GM12878 (cell line): ENCODE measurements at regions not wholly inside any gene's neighbourhood (a gene's known extent, or its start where the extent isn't known, plus 50 kb on each side); places are given as distances from the start of the nearest gene placed in this dataset.

Source experiments
- ATAC-seq: fragments of 200-7000 bp; cut with Tn5 transposase; 3 replicates; pipeline ENCODE4 v1.9.1; 2020; ENCODE audit warnings: mild to moderate bottlenecking, moderate library complexity
- BruUV-seq: library from RNA; stranded (reverse); fragments of 400-500 nt; replicated peaks from 2 replicates; lab custom pipeline; 2021; lab: Mats Ljungman, UMichigan
- CTCF ChIA-PET: fragments of 300-600 bp; sonication (Branson Sonifier 250); formaldehyde crosslinking; extraction: SDS; loops from one replicate; lab custom pipeline; 2021; ENCODE audit warnings: inconsistent platforms; lab: Yijun Ruan, JAX
- POLR2A ChIA-PET: fragments of 350-600 bp; formaldehyde crosslinking; extraction: SDS; loops from one replicate; lab custom pipeline; 2021; ENCODE audit warnings: inconsistent platforms; lab: Charles Lee
- RAD21 ChIA-PET: fragments of 300-600 bp; sonication (Branson Sonifier 250); formaldehyde crosslinking; loops from one replicate; lab custom pipeline; 2023; ENCODE audit warnings: antibody characterized with exemption; ENCODE audit not compliant: unreplicated experiment; lab: Charles Lee
- SMC1A ChIA-PET: fragments of 300-600 bp; sonication (Branson Sonifier 250); formaldehyde crosslinking; loops from one replicate; lab custom pipeline; 2023; ENCODE audit not compliant: unreplicated experiment, uncharacterized antibody; lab: Charles Lee
- DNase-seq: peaks from one replicate; pipeline ENCODE4 v3.0.0-alpha.2; 2011; ENCODE audit warnings: low read depth, low spot score
- FAIRE-seq: peaks from 3 replicates; lab custom pipeline; 2011; peaks lifted over from hg19 to GRCh38; lab: Jason Lieb, UNC
- H2AFZ ChIP-seq: 2 replicates; pipeline ENCODE4 v1.6.0; 2011; ENCODE audit warnings: low read depth, low read length, control low read depth; ENCODE audit not compliant: control insufficient read depth
- H3K27ac ChIP-seq: 2 replicates; pipeline ENCODE4 v1.5.1; 2011; ENCODE audit warnings: control low read depth; ENCODE audit not compliant: control insufficient read depth, insufficient read depth
- H3K27me3 ChIP-seq, 2 experiments: replicated peaks in 1 of 2; 2 replicates each; pipeline versions ENCODE4 v1.6.0 to v1.6.1; 2011; ENCODE audit warnings: low read length in 1 of 2; ENCODE audit not compliant: control insufficient read depth in 2 of 2, insufficient read depth in 2 of 2
- H3K36me3 ChIP-seq, 2 experiments: 2 replicates each; pipeline ENCODE4 v1.5.1; 2011; ENCODE audit warnings: low read length in 1 of 2; ENCODE audit not compliant: control insufficient read depth in 2 of 2, insufficient read depth in 2 of 2
- H3K4me1 ChIP-seq: 2 replicates; pipeline ENCODE4 v1.6.1; 2011; ENCODE audit warnings: mild to moderate bottlenecking, low read length, moderate library complexity, mixed read lengths; ENCODE audit not compliant: control insufficient read depth, insufficient read depth
- H3K4me2 ChIP-seq: 2 replicates; pipeline ENCODE4 v1.6.0; 2011; ENCODE audit warnings: control low read depth; ENCODE audit not compliant: control insufficient read depth, insufficient read depth
- H3K4me3 ChIP-seq: fragments of 200-600 bp; sonication (generic); 2 replicates; pipeline ENCODE4 v1.5.1; 2016
- H3K79me2 ChIP-seq: 2 replicates; pipeline ENCODE4 v1.6.0; 2011; ENCODE audit warnings: low read length; ENCODE audit not compliant: control insufficient read depth, insufficient read depth
- H3K9ac ChIP-seq: 2 replicates; pipeline ENCODE4 v1.8.0; 2011; ENCODE audit warnings: low read length, control low read depth, mixed read lengths; ENCODE audit not compliant: control insufficient read depth, insufficient read depth
- H3K9me3 ChIP-seq: replicated peaks from 3 replicates; pipeline ENCODE4 v1.5.1; 2011; ENCODE audit warnings: mild to moderate bottlenecking, low read length; ENCODE audit not compliant: control insufficient read depth, insufficient read depth
- H4K20me1 ChIP-seq: 2 replicates; pipeline ENCODE4 v1.6.0; 2011; ENCODE audit not compliant: control insufficient read depth, insufficient read depth
- BCL11A ChIP-seq: IDR thresholded peaks from 2 replicates; pipeline ENCODE4 v1.6.1; 2011; ENCODE audit warnings: low read depth, low read length
- CBFB ChIP-seq: IDR thresholded peaks from 2 replicates; pipeline ENCODE4 v1.6.1; 2016; ENCODE audit warnings: antibody characterized with exemption, low read depth
- JUND ChIP-seq: IDR thresholded peaks from 2 replicates; pipeline ENCODE4 v1.6.1; 2012; ENCODE audit warnings: low read depth, mild to moderate bottlenecking, low read length, improper control_type of control experiment, moderate library complexity
- MEF2B ChIP-seq: fragments of 450-650 bp; IDR thresholded peaks from 2 replicates; pipeline ENCODE4 v1.6.1; 2018; ENCODE audit warnings: mild to moderate bottlenecking, moderate library complexity; ENCODE audit not compliant: partially characterized antibody, poor library complexity, severe bottlenecking
- MTA2 ChIP-seq: fragments of 450-650 bp; IDR thresholded peaks from 2 replicates; pipeline ENCODE4 v1.6.1; 2016; ENCODE audit warnings: low read depth, mild to moderate bottlenecking, moderate library complexity
- MYC ChIP-seq: IDR thresholded peaks from 2 replicates; pipeline ENCODE4 v1.6.1; 2011; ENCODE audit warnings: mild to moderate bottlenecking, low read length, moderate library complexity, inconsistent platforms; ENCODE audit not compliant: insufficient read depth, insufficient replicate concordance, insufficient read length, severe bottlenecking
- NFYB ChIP-seq: IDR thresholded peaks from 2 replicates; pipeline ENCODE4 v1.6.1; 2011; ENCODE audit warnings: low read depth, mild to moderate bottlenecking, low read length, improper control_type of control experiment, moderate library complexity; ENCODE audit not compliant: insufficient read depth
- PAX8 ChIP-seq: fragments of 450-650 bp; IDR thresholded peaks from 2 replicates; pipeline ENCODE4 v1.6.1; 2017; ENCODE audit warnings: mild to moderate bottlenecking, moderate library complexity
- RB1 ChIP-seq: fragments of 450-650 bp; formaldehyde crosslinking; IDR thresholded peaks from 2 replicates; pipeline ENCODE4 v1.6.1; 2017; ENCODE audit warnings: mild to moderate bottlenecking, borderline replicate concordance
- REST ChIP-seq: IDR thresholded peaks from 2 replicates; pipeline ENCODE4 v1.6.1; 2012; ENCODE audit warnings: mild to moderate bottlenecking, low read depth, low read length
- SMAD1 ChIP-seq: fragments of 450-650 bp; IDR thresholded peaks from 2 replicates; pipeline ENCODE4 v1.6.1; 2018; ENCODE audit warnings: mild to moderate bottlenecking, low read depth; ENCODE audit not compliant: partially characterized antibody
- SPI1 ChIP-seq: IDR thresholded peaks from 2 replicates; pipeline ENCODE4 v1.6.1; 2011; ENCODE audit warnings: low read depth, mild to moderate bottlenecking, low read length, moderate library complexity, borderline replicate concordance; ENCODE audit not compliant: insufficient read depth
- ZNF207 ChIP-seq: fragments of 450-650 bp; IDR thresholded peaks from 2 replicates; pipeline ENCODE4 v1.6.1; 2014; ENCODE audit warnings: antibody characterized with exemption, mild to moderate bottlenecking, borderline replicate concordance
- ZNF384 ChIP-seq: IDR thresholded peaks from 2 replicates; pipeline ENCODE4 v1.6.1; 2012; ENCODE audit warnings: low read depth, mild to moderate bottlenecking, low read length, improper control_type of control experiment, borderline replicate concordance
- ZNF592 ChIP-seq: fragments of 450-650 bp; IDR thresholded peaks from 2 replicates; pipeline ENCODE4 v1.6.1; 2017; ENCODE audit warnings: mild to moderate bottlenecking, moderate library complexity
- WGBS: methylation state at CpG from one replicate; pipeline ENCODE4 v1.1.6; 2016; ENCODE audit warnings: low lambda C conversion rate; ENCODE audit not compliant: insufficient replicate concordance, insufficient coverage; ENCODE audit errors: missing lambda C conversion rate; 5-methylcytosine and 5-hydroxymethylcytosine counted together
- in situ Hi-C: fragments of 300-500 bp; cut with MboI; formaldehyde crosslinking; loops from 9 replicates; pipeline ENCODE4 v1.14.3; 2018; ENCODE audit warnings: mixed read lengths
- intact Hi-C: fragments of 100-400 bp; cut with micrococcal nuclease; formaldehyde crosslinking; loops from one replicate; pipeline ENCODE4 v1.14.2; 2022; ENCODE audit not compliant: unreplicated experiment

- no peak for TF ChIP-seq REST
- no peak for TF ChIP-seq BCL11A
- TF ChIP-seq NFYB: no peak
- TF ChIP-seq CBFB: no peak
- no peak for TF ChIP-seq MEF2B
- TF ChIP-seq ZNF384: no peak
- TF ChIP-seq RB1: no peak
- no peak for TF ChIP-seq MYC
- TF ChIP-seq, all 136 proteins: peak for 0
These were observed 59.7 kb upstream of the ARID2 start (continued) for GRCh38 chr12:45669792-45670191.

GRCh38 chr12:45670346-45671065 is 59.0 kb upstream of the ARID2 start:
- CTCF ChIA-PET: interaction anchor here (0.8 to 1.6 kb wide), 4 partner anchors 47 to 127 kb away, joined by 3 to 6 read pairs (median 4); no protein-coding TSS in a partner anchor
- TF ChIP-seq ZNF592: no peak
- TF ChIP-seq SMAD1: no peak
- TF ChIP-seq MTA2: no peak; the same call in 1 of the 2 replicates
- no peak for TF ChIP-seq ZNF207
- TF ChIP-seq NFYB: no peak
- TF ChIP-seq PAX8: no peak
- no peak for TF ChIP-seq JUND
- TF ChIP-seq SPI1: peak; percentile 79

More at GRCh38 chr12:45670346-45671065, 59.0 kb upstream of the ARID2 start:
- Histone ChIP-seq H3K9ac (no peak overlapping the region), H3K4me3 (no peak overlapping the region), H4K20me1 (no peaks in the 10 kb centered on the region), H3K27me3 (no peaks in the 10 kb centered on the region), H3K79me2 (no peaks in the 10 kb centered on the region), H3K36me3 (no peaks in the 10 kb centered on the region), H3K4me2 (peak overlapping the region; percentile 85; the same call in 1 of the 2 replicates), H3K9me3 (no peaks in the 10 kb centered on the region), H3K4me1 (peaks cover 19% of the 10 kb centered on the region), H3K27ac (no peak overlapping the region), H2AFZ (no peak overlapping the region)
- 69% methylated on average over 4 of the region's 5 CpGs for WGBS
- peak; percentile 53 for DNase-seq
- POLR2A ChIA-PET: interaction anchor here (0.5 to 1.2 kb wide), 4 partner anchors 9 to 52 kb away, joined by 3 to 7 read pairs (median 4); no protein-coding TSS in a partner anchor
- in situ Hi-C loops (no loop called here), intact Hi-C loops (no loop called here)
- SMC1A ChIA-PET: interaction anchor here (0.5 to 2.9 kb wide), 6 partner anchors 9 to 1452 kb away, joined by 3 to 20 read pairs (median 5); no protein-coding TSS in a partner anchor
- FAIRE-seq: peak; percentile 70
- peak; percentile 75 for ATAC-seq
- RAD21 ChIA-PET: interaction anchor here (0.7 to 2.9 kb wide), 5 partner anchors 54 to 764 kb away, joined by 3 to 15 read pairs (median 3); no protein-coding TSS in a partner anchor
- BruUV-seq: no TSS peak
